Fibroblast of pulmonary artery (primary cell): ENCODE measurements at regions not wholly inside any gene's neighbourhood (a gene's known extent, or its start where the extent isn't known, plus 50 kb on each side); places are given as distances from the start of the nearest gene placed in this dataset.
A peak's percentile ranks its signal among the peaks of the same experiment; 100 is the strongest.

Experiments used
- DNase-seq: peaks from one replicate; pipeline ENCODE4 v3.0.0-alpha.2; 2010; ENCODE audit warnings: low read depth
- H3K4me3 ChIP-seq: replicated peaks from 2 replicates; pipeline ENCODE4 v1.5.1; 2011; ENCODE audit warnings: low read depth, mild to moderate bottlenecking, control low read depth, low read length, moderate library complexity
- CTCF ChIP-seq: IDR thresholded peaks from 2 replicates; pipeline ENCODE4 v1.5.1; 2011; ENCODE audit warnings: mild to moderate bottlenecking, control low read depth, low read length, inconsistent platforms; ENCODE audit errors: missing control alignments

GRCh38 chr11:28860893-28861292 lies 752.7 kb downstream of the METTL15 start:
- DNase-seq = peak; percentile 81
- TF ChIP-seq CTCF = no peak

GRCh38 chr11:28858076-28858475 lies 749.9 kb downstream of the METTL15 start:
- TF ChIP-seq CTCF = no peak
- no peak for DNase-seq
- H3K4me3 ChIP-seq = no peak overlapping the region

More at GRCh38 chr11:28860893-28861292, 752.7 kb downstream of the METTL15 start:
- no peak overlapping the region for H3K4me3 ChIP-seq

- no peak for TF ChIP-seq CTCF
- H3K4me3 ChIP-seq = no peak overlapping the region
- no peak for DNase-seq
Measured at GRCh38 chr11:28849053-28849452, 740.9 kb downstream of the METTL15 start.

GRCh38 chr11:28842716-28843115 lies 734.5 kb downstream of the METTL15 start:
- no peak for DNase-seq

GRCh38 chr11:28838741-28839140 lies 730.6 kb downstream of the METTL15 start:
- TF ChIP-seq CTCF = no peak
- H3K4me3 ChIP-seq = no peak overlapping the region
- DNase-seq = peak; percentile 59

More at GRCh38 chr11:28842716-28843115, 734.5 kb downstream of the METTL15 start:
- H3K4me3 ChIP-seq = no peak overlapping the region
- no peak for TF ChIP-seq CTCF

- TF ChIP-seq CTCF = no peak
- DNase-seq = no peak
- H3K4me3 ChIP-seq = no peak overlapping the region
Measured at GRCh38 chr11:28837599-28837998, 729.4 kb downstream of the METTL15 start.

- peak; percentile 96 for DNase-seq
- no peak for TF ChIP-seq CTCF
- no peak overlapping the region for H3K4me3 ChIP-seq
Measured at GRCh38 chr11:28836285-28837081, 728.3 kb downstream of the METTL15 start.
